Posterior cingulate gyrus (tissue), 11 donors: ENCODE measurements at regions not wholly inside any gene's neighbourhood (a gene's known extent, or its start where the extent isn't known, plus 50 kb on each side); places are given as distances from the start of the nearest gene placed in this dataset.

Experiments used
- DNase-seq, 10 donors: peaks; one replicate each; pipeline versions ENCODE4 v3.0.0 to v3.0.0-alpha.2; 2020 to 2021; ENCODE audit warnings: mixed read lengths in 3 of 10
- intact Hi-C: fragments of 100-400 bp; cut with DNase I; formaldehyde crosslinking; loops from one replicate; pipeline ENCODE4 v1.15.1; 2023

GRCh38 chr2:84292545-84292944 is 166.5 kb downstream of the SUCLG1 start:
- no peak for DNase-seq
- intact Hi-C loops: no loop called here

GRCh38 chr2:84290537-84290936 is 168.5 kb downstream of the SUCLG1 start:
- peak in 2 of 10 donors; percentile 71 to 84 for DNase-seq
- intact Hi-C loops: no loop called here

GRCh38 chr2:84288293-84288692 is 170.8 kb downstream of the SUCLG1 start:
- intact Hi-C loops: no loop called here
- DNase-seq: no peak

- no peak for DNase-seq
- intact Hi-C loops: no loop called here
Measured at GRCh38 chr2:84286878-84287277, 172.2 kb downstream of the SUCLG1 start.

GRCh38 chr2:84285056-84285747 is 173.9 kb downstream of the SUCLG1 start:
- no peak for DNase-seq
- intact Hi-C loops: no loop called here

- intact Hi-C loops: no loop called here
Measured at GRCh38 chr2:84283506-84283905, 175.6 kb downstream of the SUCLG1 start.

GRCh38 chr2:84281510-84281909 is 177.6 kb downstream of the SUCLG1 start:
- intact Hi-C loops: no loop called here
- no peak for DNase-seq

More at GRCh38 chr2:84283506-84283905, 175.6 kb downstream of the SUCLG1 start:
- DNase-seq: no peak

GRCh38 chr2:84280873-84281272 is 178.2 kb downstream of the SUCLG1 start:
- intact Hi-C loops: no loop called here
- no peak for DNase-seq

GRCh38 chr2:84278386-84278785 is 180.7 kb downstream of the SUCLG1 start:
- intact Hi-C loops: no loop called here
- DNase-seq: no peak

- DNase-seq: no peak
- intact Hi-C loops: no loop called here
Measured at GRCh38 chr2:84276590-84277255, 182.4 kb downstream of the SUCLG1 start.

- DNase-seq: no peak
- intact Hi-C loops: no loop called here
Measured at GRCh38 chr2:84273406-84273805, 185.7 kb downstream of the SUCLG1 start.

GRCh38 chr2:84271977-84272376 is 187.1 kb downstream of the SUCLG1 start:
- DNase-seq: no peak
- intact Hi-C loops: no loop called here

GRCh38 chr2:84257831-84258230 is 201.2 kb downstream of the SUCLG1 start:
- DNase-seq: peak in 2 of 10 donors; percentile 8 to 13
- intact Hi-C loops: no loop called here

- intact Hi-C loops: no loop called here
- no peak for DNase-seq
Measured at GRCh38 chr2:84251651-84252302, 207.3 kb downstream of the SUCLG1 start.

- no peak for DNase-seq
- intact Hi-C loops: no loop called here
Measured at GRCh38 chr2:84249140-84249539, 209.9 kb downstream of the SUCLG1 start.

- intact Hi-C loops: no loop called here
- no peak for DNase-seq
Measured at GRCh38 chr2:84247532-84247931, 211.5 kb downstream of the SUCLG1 start.

- intact Hi-C loops: no loop called here
- no peak for DNase-seq
Measured at GRCh38 chr2:84243788-84244733, 215.0 kb downstream of the SUCLG1 start.

GRCh38 chr2:84238907-84239306 is 220.2 kb downstream of the SUCLG1 start:
- intact Hi-C loops: no loop called here

GRCh38 chr2:84236288-84236687 is 222.8 kb downstream of the SUCLG1 start:
- no peak for DNase-seq
- intact Hi-C loops: no loop called here

More at GRCh38 chr2:84238907-84239306, 220.2 kb downstream of the SUCLG1 start:
- no peak for DNase-seq

GRCh38 chr2:84234103-84234502 is 225.0 kb downstream of the SUCLG1 start:
- intact Hi-C loops: no loop called here
- no peak for DNase-seq

- intact Hi-C loops: no loop called here
- peak in 4 of 10 donors; percentile 5 to 78 (median 24) for DNase-seq
Measured at GRCh38 chr2:84231478-84231877, 227.6 kb downstream of the SUCLG1 start.
